ENCODE measurements at regions not wholly inside any gene's neighbourhood (a gene's known extent, or its start where the extent isn't known, plus 50 kb on each side); places are given as distances from the start of the nearest gene placed in this dataset.

- Histone ChIP-seq H3K9ac (ENCODE audit: control insufficient read depth, insufficient read depth, low read length) (no peak overlapping the region), H3K27me3 (replicated peaks in 1 of 2; ENCODE audit: control insufficient read depth in 2 of 2, insufficient read depth in 2 of 2, low read length in 1 of 2) (no peaks in the 10 kb centered on the region), H4K20me1 (ENCODE audit: control insufficient read depth, insufficient read depth) (no peaks in the 10 kb centered on the region), H3K9me3 (replicated peaks; ENCODE audit: control insufficient read depth, insufficient read depth, low read length) (no peaks in the 10 kb centered on the region), H3K4me2 (ENCODE audit: control insufficient read depth, insufficient read depth) (no peak overlapping the region), H2AFZ (ENCODE audit: control insufficient read depth, low read depth, low read length) (no peak overlapping the region), H3K79me2 (ENCODE audit: control insufficient read depth, insufficient read depth, low read length) (no peaks in the 10 kb centered on the region), H3K4me3 (no peak overlapping the region), H3K4me1 (ENCODE audit: control insufficient read depth, insufficient read depth, low read length) (no peaks in the 10 kb centered on the region), H3K27ac (ENCODE audit: control insufficient read depth, insufficient read depth) (no peak overlapping the region), H3K36me3 (ENCODE audit: control insufficient read depth in 2 of 2, insufficient read depth in 2 of 2, low read length in 1 of 2) (no peaks in the 10 kb centered on the region)
- RAD21 ChIA-PET (ENCODE audit: unreplicated experiment), result no interaction called here
- CTCF ChIA-PET, result no interaction called here
- intact Hi-C loops (cut with micrococcal nuclease; ENCODE audit: unreplicated experiment), result no loop called here
- in situ Hi-C loops (cut with MboI), result no loop called here
- POLR2A ChIA-PET, result no interaction called here
- WGBS (ENCODE audit: insufficient coverage, insufficient replicate concordance, low lambda C conversion rate, missing lambda C conversion rate), result 65% methylated on average over 3 of the region's 3 CpGs
- no peak for TF ChIP-seq ESRRA (IDR thresholded peaks at IDR 0.05; ENCODE audit: low read length)
- TF ChIP-seq TAF1 (IDR thresholded peaks at IDR 0.05; ENCODE audit: borderline replicate concordance, low read depth, low read length), result no peak
- TF ChIP-seq ZNF274 (IDR thresholded peaks at IDR 0.05; ENCODE audit: insufficient read depth, insufficient read length), result no peak
- no peak for TF ChIP-seq E2F8 (IDR thresholded peaks at IDR 0.05; ENCODE audit: low read depth, partially characterized antibody)
- TF ChIP-seq POLR2AphosphoS2 (IDR thresholded peaks at IDR 0.05; ENCODE audit: low read depth, low read length), result no peak
- TF ChIP-seq NFIC (IDR thresholded peaks at IDR 0.05; ENCODE audit: low read depth, low read length), result no peak
- BruUV-seq (replicated peaks), result no TSS peak
- FAIRE-seq (no peak), DNase-seq (ENCODE audit: low read depth, low spot score) (no peak), ATAC-seq (no peak)
- SMC1A ChIA-PET (ENCODE audit: uncharacterized antibody, unreplicated experiment), result no interaction called here
Observed at GRCh38 chr15:45834622-45835021, 199.8 kb downstream of the SQOR start.

- 23% methylated on average over 1 of the region's 1 CpG for WGBS (ENCODE audit: insufficient coverage, insufficient replicate concordance, low lambda C conversion rate, missing lambda C conversion rate)
- no peak overlapping the region for H3K9ac ChIP-seq (ENCODE audit: control insufficient read depth, insufficient read depth, low read length)
- DNase-seq (ENCODE audit: low read depth, low spot score) (no peak), ATAC-seq (no peak), FAIRE-seq (no peak)
- intact Hi-C loops (cut with micrococcal nuclease; ENCODE audit: unreplicated experiment) (no loop called here), in situ Hi-C loops (cut with MboI) (no loop called here)
- ChIA-PET POLR2A (no interaction called here), CTCF (no interaction called here), RAD21 (ENCODE audit: unreplicated experiment) (no interaction called here), SMC1A (ENCODE audit: uncharacterized antibody, unreplicated experiment) (no interaction called here)
- no peaks in the 10 kb centered on the region for H3K27me3 ChIP-seq (replicated peaks in 1 of 2; ENCODE audit: control insufficient read depth in 2 of 2, insufficient read depth in 2 of 2, low read length in 1 of 2)
- no peak overlapping the region for H3K4me2 ChIP-seq (ENCODE audit: control insufficient read depth, insufficient read depth)
- no peaks in the 10 kb centered on the region for H3K4me1 ChIP-seq (ENCODE audit: control insufficient read depth, insufficient read depth, low read length)
- H4K20me1 ChIP-seq (ENCODE audit: control insufficient read depth, insufficient read depth), result no peaks in the 10 kb centered on the region
- no peaks in the 10 kb centered on the region for H3K36me3 ChIP-seq (ENCODE audit: control insufficient read depth in 2 of 2, insufficient read depth in 2 of 2, low read length in 1 of 2)
- BruUV-seq (replicated peaks), result no TSS peak
- no peak overlapping the region for H3K4me3 ChIP-seq
- no peaks in the 10 kb centered on the region for H3K79me2 ChIP-seq (ENCODE audit: control insufficient read depth, insufficient read depth, low read length)
- no peak overlapping the region for H2AFZ ChIP-seq (ENCODE audit: control insufficient read depth, low read depth, low read length)
- no peaks in the 10 kb centered on the region for H3K9me3 ChIP-seq (replicated peaks; ENCODE audit: control insufficient read depth, insufficient read depth, low read length)
- no peak overlapping the region for H3K27ac ChIP-seq (ENCODE audit: control insufficient read depth, insufficient read depth)
- TF ChIP-seq E2F8 (IDR thresholded peaks at IDR 0.05; ENCODE audit: low read depth, partially characterized antibody) (no peak), HDAC6 (IDR thresholded peaks at IDR 0.05; ENCODE audit: unreplicated experiment) (no peak), RELB (IDR thresholded peaks at IDR 0.05; ENCODE audit: low read depth) (no peak), RB1 (IDR thresholded peaks at IDR 0.05; ENCODE audit: borderline replicate concordance) (no peak), RBBP5 (conservative IDR thresholded peaks at IDR 0.05) (no peak)
Observed at GRCh38 chr15:45842151-45842550, 207.3 kb downstream of the SQOR start.

All from GM12878 (cell line).